SK-N-SH treated with all-trans-retinoic acid at 6 μM for 48 hours (cell line): ENCODE measurements at regions not wholly inside any gene's neighbourhood (a gene's known extent, or its start where the extent isn't known, plus 50 kb on each side); places are given as distances from the start of the nearest gene placed in this dataset.

ENCODE experiments used
- ATAC-seq: fragments of 200-7000 bp; cut with Tn5 transposase; 3 replicates; pipeline ENCODE4 v1.9.1; 2020; ENCODE audit warnings: mild to moderate bottlenecking, moderate library complexity
- BACH2 ChIP-seq: fragments of 250-450 bp; sonication (Bioruptor Pico); IDR thresholded peaks from 2 replicates; pipeline ENCODE4 v1.9.0; 2021; ENCODE audit warnings: mild to moderate bottlenecking, borderline replicate concordance
- CSDC2 ChIP-seq: fragments of 250-450 bp; sonication (Bioruptor Pico); IDR thresholded peaks from 2 replicates; pipeline ENCODE4 v1.5.0; 2020; ENCODE audit warnings: mild to moderate bottlenecking, moderate library complexity
- GLIS3 ChIP-seq: fragments of 250-450 bp; sonication (Bioruptor Pico); IDR thresholded peaks from 2 replicates; pipeline ENCODE4 v1.5.0; 2020; ENCODE audit warnings: mild to moderate bottlenecking, moderate library complexity
- ISL1 ChIP-seq: fragments of 250-450 bp; sonication (Bioruptor Pico); IDR thresholded peaks from 2 replicates; pipeline ENCODE4 v2.1.2; 2022; ENCODE audit warnings: mild to moderate bottlenecking, moderate library complexity
- OSR1 ChIP-seq: fragments of 250-450 bp; sonication (Bioruptor Pico); IDR thresholded peaks from 2 replicates; pipeline ENCODE4 v1.8.0; 2022; ENCODE audit warnings: moderate library complexity, mild to moderate bottlenecking, inconsistent platforms
- POU6F1 ChIP-seq: fragments of 250-450 bp; sonication (Bioruptor Pico); IDR thresholded peaks from 2 replicates; pipeline ENCODE4 v1.8.0; 2021; ENCODE audit warnings: low read depth, mild to moderate bottlenecking, moderate library complexity, borderline replicate concordance
- PPARA ChIP-seq: fragments of 250-450 bp; sonication (Bioruptor Pico); IDR thresholded peaks from 2 replicates; pipeline ENCODE4 v1.5.0; 2020; ENCODE audit warnings: mild to moderate bottlenecking, borderline replicate concordance
- RARB ChIP-seq: fragments of 250-450 bp; sonication (Bioruptor Pico); IDR thresholded peaks from 2 replicates; pipeline ENCODE4 v1.8.0; 2021; ENCODE audit warnings: mild to moderate bottlenecking, moderate library complexity
- SNAI2 ChIP-seq: fragments of 250-450 bp; sonication (Bioruptor Pico); IDR thresholded peaks from 2 replicates; pipeline ENCODE4 v1.5.0; 2020; ENCODE audit warnings: mild to moderate bottlenecking, moderate library complexity
- TCF4 ChIP-seq: fragments of 250-450 bp; sonication (Bioruptor Pico); IDR thresholded peaks from 2 replicates; pipeline ENCODE4 v1.8.0; 2021; ENCODE audit warnings: mild to moderate bottlenecking, moderate library complexity, borderline replicate concordance
- TOX ChIP-seq: fragments of 250-450 bp; sonication (Bioruptor Pico); IDR thresholded peaks from 2 replicates; pipeline ENCODE4 v1.8.0; 2021; ENCODE audit warnings: mild to moderate bottlenecking, moderate library complexity, borderline replicate concordance
- TSHZ2 ChIP-seq: fragments of 250-450 bp; sonication (Bioruptor Pico); IDR thresholded peaks from 2 replicates; pipeline ENCODE4 v1.5.0; 2020; ENCODE audit warnings: mild to moderate bottlenecking, moderate library complexity
- ZFP3 ChIP-seq: fragments of 250-450 bp; sonication (Bioruptor Pico); IDR thresholded peaks from 2 replicates; pipeline ENCODE4 v1.5.0; 2020; ENCODE audit warnings: mild to moderate bottlenecking, moderate library complexity
- ZFP30 ChIP-seq: fragments of 450-650 bp; formaldehyde crosslinking; IDR thresholded peaks from 2 replicates; pipeline ENCODE4 v1.5.0; 2022; ENCODE audit warnings: mild to moderate bottlenecking, moderate library complexity
- ZNF8 ChIP-seq: fragments of 450-650 bp; formaldehyde crosslinking; IDR thresholded peaks from 2 replicates; pipeline ENCODE4 v1.5.0; 2020; ENCODE audit warnings: mild to moderate bottlenecking, moderate library complexity
- TF ChIP-seq, protein P1 (sequence below): fragments of 250-450 bp; sonication (Bioruptor Pico); IDR thresholded peaks from 2 replicates; pipeline ENCODE4 v1.8.0; 2020; ENCODE audit warnings: mild to moderate bottlenecking, moderate library complexity, borderline replicate concordance
- TF ChIP-seq, protein P2 (sequence below): fragments of 250-450 bp; sonication (Bioruptor Pico); IDR thresholded peaks from 2 replicates; pipeline ENCODE4 v1.5.1; 2020; ENCODE audit warnings: low read depth, mild to moderate bottlenecking, moderate library complexity

- ATAC-seq, result no peak
- no peak for TF ChIP-seq OSR1 (CRISPR knock-in tag)
- TF ChIP-seq GLIS3 (CRISPR knock-in tag), result no peak
- TF ChIP-seq SNAI2, result no peak
- no peak for TF ChIP-seq TSHZ2
- TF ChIP-seq RARB (CRISPR knock-in tag), result no peak
- no peak for TF ChIP-seq PPARA (CRISPR knock-in tag)
- TF ChIP-seq, protein P1, sequence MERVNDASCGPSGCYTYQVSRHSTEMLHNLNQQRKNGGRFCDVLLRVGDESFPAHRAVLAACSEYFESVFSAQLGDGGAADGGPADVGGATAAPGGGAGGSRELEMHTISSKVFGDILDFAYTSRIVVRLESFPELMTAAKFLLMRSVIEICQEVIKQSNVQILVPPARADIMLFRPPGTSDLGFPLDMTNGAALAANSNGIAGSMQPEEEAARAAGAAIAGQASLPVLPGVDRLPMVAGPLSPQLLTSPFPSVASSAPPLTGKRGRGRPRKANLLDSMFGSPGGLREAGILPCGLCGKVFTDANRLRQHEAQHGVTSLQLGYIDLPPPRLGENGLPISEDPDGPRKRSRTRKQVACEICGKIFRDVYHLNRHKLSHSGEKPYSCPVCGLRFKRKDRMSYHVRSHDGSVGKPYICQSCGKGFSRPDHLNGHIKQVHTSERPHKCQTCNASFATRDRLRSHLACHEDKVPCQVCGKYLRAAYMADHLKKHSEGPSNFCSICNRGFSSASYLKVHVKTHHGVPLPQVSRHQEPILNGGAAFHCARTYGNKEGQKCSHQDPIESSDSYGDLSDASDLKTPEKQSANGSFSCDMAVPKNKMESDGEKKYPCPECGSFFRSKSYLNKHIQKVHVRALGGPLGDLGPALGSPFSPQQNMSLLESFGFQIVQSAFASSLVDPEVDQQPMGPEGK (CRISPR knock-in tag), result no peak
- no peak for TF ChIP-seq TOX (CRISPR knock-in tag)
- TF ChIP-seq, protein P2, sequence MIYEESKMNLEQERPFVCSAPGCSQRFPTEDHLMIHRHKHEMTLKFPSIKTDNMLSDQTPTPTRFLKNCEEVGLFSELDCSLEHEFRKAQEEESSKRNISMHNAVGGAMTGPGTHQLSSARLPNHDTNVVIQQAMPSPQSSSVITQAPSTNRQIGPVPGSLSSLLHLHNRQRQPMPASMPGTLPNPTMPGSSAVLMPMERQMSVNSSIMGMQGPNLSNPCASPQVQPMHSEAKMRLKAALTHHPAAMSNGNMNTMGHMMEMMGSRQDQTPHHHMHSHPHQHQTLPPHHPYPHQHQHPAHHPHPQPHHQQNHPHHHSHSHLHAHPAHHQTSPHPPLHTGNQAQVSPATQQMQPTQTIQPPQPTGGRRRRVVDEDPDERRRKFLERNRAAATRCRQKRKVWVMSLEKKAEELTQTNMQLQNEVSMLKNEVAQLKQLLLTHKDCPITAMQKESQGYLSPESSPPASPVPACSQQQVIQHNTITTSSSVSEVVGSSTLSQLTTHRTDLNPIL (CRISPR knock-in tag), result no peak
- no peak for TF ChIP-seq ZFP30 (CRISPR knock-in tag)
- no peak for TF ChIP-seq ZNF8 (CRISPR knock-in tag)
- no peak for TF ChIP-seq ISL1 (CRISPR knock-in tag)
These were observed 230.4 kb downstream of the SPTSSA start for GRCh38 chr14:34231626-34232025.

DNA sequence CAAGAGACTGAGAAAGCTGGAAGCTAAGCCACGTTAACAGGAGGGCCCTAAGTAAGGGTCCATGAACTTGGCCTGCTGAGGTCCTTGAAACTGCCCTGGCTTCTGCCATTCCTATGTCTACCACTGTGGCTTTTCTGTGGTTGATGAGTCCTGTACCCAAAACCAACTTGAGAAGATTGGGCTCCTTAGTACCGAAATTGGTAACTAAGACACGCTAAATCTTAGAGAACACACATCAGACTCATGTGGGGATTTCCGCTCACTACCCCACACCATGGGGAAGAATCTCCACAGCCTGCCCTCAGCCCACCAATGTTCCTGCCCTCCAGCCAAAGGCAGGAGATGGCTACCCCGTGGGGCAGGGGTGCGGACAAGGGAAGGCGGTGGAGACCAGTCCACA is 232.9 kb downstream of the SPTSSA start:
- ATAC-seq, result no peak
- TF ChIP-seq TCF4 (CRISPR knock-in tag) (no peak), PPARA (CRISPR knock-in tag) (no peak), POU6F1 (CRISPR knock-in tag) (no peak), BACH2 (CRISPR knock-in tag) (no peak)

DNA sequence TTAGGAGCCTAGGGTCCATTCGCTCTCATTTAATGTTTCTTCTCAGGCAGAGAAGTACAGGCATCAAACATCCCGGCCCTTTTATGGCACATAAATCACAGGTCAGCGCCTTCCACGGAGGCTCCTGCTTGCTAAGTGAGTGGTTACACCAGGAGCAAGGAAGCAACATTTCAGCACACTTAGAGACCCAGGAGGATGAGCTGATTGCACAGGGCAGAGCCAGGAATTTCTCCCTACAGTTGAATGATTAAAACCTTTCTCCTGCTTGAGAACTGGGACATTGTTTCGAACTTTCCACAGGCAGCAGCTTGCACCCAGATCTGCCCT is 233.4 kb downstream of the SPTSSA start:
- ATAC-seq, result no peak
- TF ChIP-seq ZNF8 (CRISPR knock-in tag), result no peak

DNA sequence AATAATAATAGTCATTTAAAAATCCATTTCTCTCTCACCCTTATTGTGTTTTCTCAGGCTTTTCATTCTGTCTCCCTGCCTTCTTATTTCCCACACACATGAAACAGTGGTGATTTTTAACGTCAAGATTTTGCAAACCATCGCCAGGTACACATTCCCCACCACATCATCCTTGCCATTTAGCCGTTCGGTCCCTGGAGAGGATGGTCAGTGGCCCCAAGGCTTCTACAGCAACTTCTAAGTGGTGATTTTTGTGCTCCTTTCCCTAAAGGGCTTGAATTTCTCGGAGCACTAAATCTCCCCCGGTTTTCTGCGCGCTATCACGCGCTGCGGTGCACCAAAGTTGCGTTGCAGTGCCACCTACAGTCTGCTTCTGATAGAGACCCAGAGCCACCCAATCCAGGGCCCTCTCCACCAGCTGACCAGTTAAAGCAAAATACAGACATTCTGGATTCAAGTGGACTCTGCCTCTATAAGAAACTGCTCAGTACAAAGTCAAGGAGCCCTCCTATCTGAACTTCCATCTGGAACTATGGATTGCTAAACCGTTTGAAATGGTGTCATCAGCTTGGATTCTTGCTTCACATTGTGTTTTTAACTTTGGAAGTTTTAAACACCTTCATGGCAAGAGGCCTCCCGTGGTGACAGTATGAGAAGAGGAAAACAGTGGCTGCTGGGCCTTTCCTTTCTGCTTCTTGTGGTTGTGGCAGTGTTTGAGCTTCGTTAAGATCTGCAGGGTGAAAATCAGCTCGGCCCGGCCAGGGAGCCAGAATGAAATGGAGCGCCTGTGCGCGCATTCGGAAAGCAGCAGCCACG is 234.0 kb downstream of the SPTSSA start:
- TF ChIP-seq POU6F1 (CRISPR knock-in tag) (no peak), CSDC2 (CRISPR knock-in tag) (no peak), BACH2 (CRISPR knock-in tag) (no peak), ZFP3 (no peak), ZFP30 (CRISPR knock-in tag) (no peak)
- TF ChIP-seq, protein P2 (CRISPR knock-in tag), result no peak
- peak; percentile 100 for ATAC-seq
